MM.1S (cell line): ENCODE measurements at regions not wholly inside any gene's neighbourhood (a gene's known extent, or its start where the extent isn't known, plus 50 kb on each side); places are given as distances from the start of the nearest gene placed in this dataset.

ENCODE experiments used
- DNase-seq: peaks from one replicate; pipeline ENCODE4 v3.0.0-alpha.2; 2015
- H2AFZ ChIP-seq: fragments of 300-600 bp; sonication (generic); 2 replicates; pipeline ENCODE4 v1.6.0; 2016; ENCODE audit warnings: antibody characterized with exemption, low read length
- H3F3A ChIP-seq: fragments of 300-600 bp; sonication (generic); 2 replicates; pipeline ENCODE4 v1.6.1; 2016; ENCODE audit warnings: mild to moderate bottlenecking, antibody characterized with exemption, low read length, moderate library complexity, mixed read lengths; ENCODE audit not compliant: insufficient read depth
- H3K27ac ChIP-seq: fragments of 300-600 bp; sonication (generic); 2 replicates; pipeline ENCODE4 v1.5.1; 2016; ENCODE audit warnings: mild to moderate bottlenecking, low read length
- H3K27me3 ChIP-seq: fragments of 300-600 bp; sonication (generic); replicated peaks from 2 replicates; pipeline ENCODE4 v1.6.0; 2016; ENCODE audit warnings: low read length; ENCODE audit not compliant: insufficient read depth
- H3K36me3 ChIP-seq: fragments of 300-600 bp; sonication (generic); replicated peaks from 2 replicates; pipeline ENCODE4 v1.6.1; 2016; ENCODE audit warnings: mild to moderate bottlenecking, low read length, mixed read lengths; ENCODE audit not compliant: insufficient read depth
- H3K4me1 ChIP-seq: fragments of 300-600 bp; sonication (generic); 2 replicates; pipeline ENCODE4 v1.6.1; 2016; ENCODE audit warnings: low read length, mixed read lengths
- H3K4me2 ChIP-seq: fragments of 300-600 bp; sonication (generic); 2 replicates; pipeline ENCODE4 v1.6.0; 2016; ENCODE audit warnings: low read depth, low read length
- H3K4me3 ChIP-seq: fragments of 300-600 bp; sonication (generic); 2 replicates; pipeline ENCODE4 v1.5.1; 2016; ENCODE audit warnings: low read length, mixed read lengths
- H3K79me2 ChIP-seq: fragments of 300-600 bp; sonication (generic); 2 replicates; pipeline ENCODE4 v1.6.1; 2016; ENCODE audit warnings: mixed run types, low read length, mixed read lengths
- H3K9ac ChIP-seq: fragments of 300-600 bp; sonication (generic); 2 replicates; pipeline ENCODE4 v1.6.1; 2016; ENCODE audit warnings: low read length, mixed read lengths
- H3K9me2 ChIP-seq: fragments of 300-600 bp; sonication (generic); replicated peaks from 2 replicates; pipeline ENCODE4 v1.6.1; 2016; ENCODE audit warnings: mild to moderate bottlenecking, low read length, mixed read lengths; ENCODE audit not compliant: insufficient read depth
- H3K9me3 ChIP-seq: fragments of 300-600 bp; sonication (generic); replicated peaks from 2 replicates; pipeline ENCODE4 v1.6.1; 2016; ENCODE audit warnings: mild to moderate bottlenecking, low read length, mixed read lengths; ENCODE audit not compliant: insufficient read depth
- H4K20me1 ChIP-seq: fragments of 300-600 bp; sonication (generic); 2 replicates; pipeline ENCODE4 v1.6.1; 2016; ENCODE audit warnings: mild to moderate bottlenecking, low read length, moderate library complexity, mixed read lengths; ENCODE audit not compliant: insufficient read depth
- EZH2 ChIP-seq: fragments of 300-600 bp; sonication (generic); optimal IDR thresholded peaks from 2 replicates; pipeline ENCODE3; 2017; ENCODE audit warnings: low read depth, mild to moderate bottlenecking, antibody characterized with exemption, low read length, mixed read lengths
- EZH2phosphoT487 ChIP-seq: fragments of 300-600 bp; sonication (generic); IDR thresholded peaks from 2 replicates; pipeline ENCODE4 v1.6.1; 2018; ENCODE audit warnings: antibody characterized with exemption, low read length
- TF ChIP-seq, protein P1 (sequence below): fragments of 300-600 bp; sonication (generic); IDR thresholded peaks from 2 replicates; pipeline ENCODE4 v1.5.1; 2016; ENCODE audit warnings: antibody characterized with exemption, low read length, mixed read lengths

DNA sequence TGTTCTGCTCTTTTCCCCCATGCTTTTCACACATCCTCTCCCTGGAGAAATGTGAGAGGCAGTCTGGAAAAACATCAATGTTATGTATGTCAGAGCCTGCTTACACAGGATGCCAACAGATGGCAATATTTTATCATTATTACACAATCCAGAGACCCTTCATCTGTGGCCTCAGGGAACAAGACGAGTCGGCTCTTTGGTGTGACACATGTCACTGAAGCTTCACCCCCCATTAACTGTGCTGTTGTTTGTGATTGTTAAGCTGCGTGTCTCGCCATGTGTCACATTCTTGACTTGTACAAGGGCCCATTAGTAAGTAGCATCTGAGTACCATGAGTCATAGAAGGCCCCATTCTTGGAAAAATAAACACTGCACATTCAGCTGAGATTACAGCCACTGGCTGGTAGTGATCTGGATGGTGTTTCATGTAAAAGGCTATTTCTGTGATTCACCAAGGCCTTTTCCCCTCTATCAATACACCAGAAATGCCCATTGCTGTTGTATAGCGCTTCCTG is 682.1 kb upstream of the SOX9 start:
- no peaks in the 10 kb centered on the region for H3K4me1 ChIP-seq
- no peak overlapping the region for H3K4me3 ChIP-seq
- no peak overlapping the region for H2AFZ ChIP-seq
- no peaks in the 10 kb centered on the region for H3K9me2 ChIP-seq
- no peaks in the 10 kb centered on the region for H3K36me3 ChIP-seq
- H3K9ac ChIP-seq: no peak overlapping the region
- H3F3A ChIP-seq: no peaks in the 10 kb centered on the region
- TF ChIP-seq, protein P1, sequence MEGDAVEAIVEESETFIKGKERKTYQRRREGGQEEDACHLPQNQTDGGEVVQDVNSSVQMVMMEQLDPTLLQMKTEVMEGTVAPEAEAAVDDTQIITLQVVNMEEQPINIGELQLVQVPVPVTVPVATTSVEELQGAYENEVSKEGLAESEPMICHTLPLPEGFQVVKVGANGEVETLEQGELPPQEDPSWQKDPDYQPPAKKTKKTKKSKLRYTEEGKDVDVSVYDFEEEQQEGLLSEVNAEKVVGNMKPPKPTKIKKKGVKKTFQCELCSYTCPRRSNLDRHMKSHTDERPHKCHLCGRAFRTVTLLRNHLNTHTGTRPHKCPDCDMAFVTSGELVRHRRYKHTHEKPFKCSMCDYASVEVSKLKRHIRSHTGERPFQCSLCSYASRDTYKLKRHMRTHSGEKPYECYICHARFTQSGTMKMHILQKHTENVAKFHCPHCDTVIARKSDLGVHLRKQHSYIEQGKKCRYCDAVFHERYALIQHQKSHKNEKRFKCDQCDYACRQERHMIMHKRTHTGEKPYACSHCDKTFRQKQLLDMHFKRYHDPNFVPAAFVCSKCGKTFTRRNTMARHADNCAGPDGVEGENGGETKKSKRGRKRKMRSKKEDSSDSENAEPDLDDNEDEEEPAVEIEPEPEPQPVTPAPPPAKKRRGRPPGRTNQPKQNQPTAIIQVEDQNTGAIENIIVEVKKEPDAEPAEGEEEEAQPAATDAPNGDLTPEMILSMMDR: no peak
- TF ChIP-seq EZH2: no peak
- no peak for TF ChIP-seq EZH2phosphoT487
- H3K27me3 ChIP-seq: no peaks in the 10 kb centered on the region
- H3K79me2 ChIP-seq: no peaks in the 10 kb centered on the region
- H4K20me1 ChIP-seq: no peaks in the 10 kb centered on the region
- no peak overlapping the region for H3K4me2 ChIP-seq
- no peak overlapping the region for H3K27ac ChIP-seq
- H3K9me3 ChIP-seq: no peaks in the 10 kb centered on the region
- DNase-seq: no peak

- Histone ChIP-seq H3F3A (no peaks in the 10 kb centered on the region), H4K20me1 (no peaks in the 10 kb centered on the region), H3K27ac (no peak overlapping the region), H3K9me3 (no peaks in the 10 kb centered on the region), H2AFZ (no peak overlapping the region), H3K9ac (no peak overlapping the region), H3K36me3 (no peaks in the 10 kb centered on the region), H3K4me1 (no peaks in the 10 kb centered on the region), H3K79me2 (no peaks in the 10 kb centered on the region), H3K4me3 (no peak overlapping the region), H3K4me2 (no peak overlapping the region), H3K27me3 (no peaks in the 10 kb centered on the region), H3K9me2 (no peaks in the 10 kb centered on the region)
- TF ChIP-seq EZH2phosphoT487 (no peak), EZH2 (no peak)
- TF ChIP-seq, protein P1: no peak
- no peak for DNase-seq
These were observed 680.3 kb upstream of the SOX9 start for GRCh38 chr17:71440513-71440912.

- DNase-seq: no peak
- H3K36me3 ChIP-seq: no peaks in the 10 kb centered on the region
- no peaks in the 10 kb centered on the region for H3K9me2 ChIP-seq
- no peak overlapping the region for H2AFZ ChIP-seq
- H3K9ac ChIP-seq: no peak overlapping the region
- no peaks in the 10 kb centered on the region for H3K4me1 ChIP-seq
- no peaks in the 10 kb centered on the region for H4K20me1 ChIP-seq
- H3K79me2 ChIP-seq: no peaks in the 10 kb centered on the region
- no peak overlapping the region for H3K4me2 ChIP-seq
- H3K4me3 ChIP-seq: no peak overlapping the region
- no peak for TF ChIP-seq EZH2phosphoT487
- TF ChIP-seq, protein P1: no peak
- TF ChIP-seq EZH2: no peak
- no peak overlapping the region for H3K27ac ChIP-seq
- H3K27me3 ChIP-seq: no peaks in the 10 kb centered on the region
- H3K9me3 ChIP-seq: no peaks in the 10 kb centered on the region
- H3F3A ChIP-seq: no peaks in the 10 kb centered on the region
These were observed 679.7 kb upstream of the SOX9 start for GRCh38 chr17:71441098-71441497.
